Kidney capillary endothelial cell (primary cell): ENCODE measurements at regions not wholly inside any gene's neighbourhood (a gene's known extent, or its start where the extent isn't known, plus 50 kb on each side); places are given as distances from the start of the nearest gene placed in this dataset.
"Not testable (repeated sequence)": the region's sequence is repeated elsewhere in the genome, so short reads cannot be mapped to it uniquely, and the experiment has no call there.

Experiments
- DNase-seq: peaks from one replicate; pipeline ENCODE4 v3.0.0-alpha.2; 2018; ENCODE audit warnings: low spot score

DNA sequence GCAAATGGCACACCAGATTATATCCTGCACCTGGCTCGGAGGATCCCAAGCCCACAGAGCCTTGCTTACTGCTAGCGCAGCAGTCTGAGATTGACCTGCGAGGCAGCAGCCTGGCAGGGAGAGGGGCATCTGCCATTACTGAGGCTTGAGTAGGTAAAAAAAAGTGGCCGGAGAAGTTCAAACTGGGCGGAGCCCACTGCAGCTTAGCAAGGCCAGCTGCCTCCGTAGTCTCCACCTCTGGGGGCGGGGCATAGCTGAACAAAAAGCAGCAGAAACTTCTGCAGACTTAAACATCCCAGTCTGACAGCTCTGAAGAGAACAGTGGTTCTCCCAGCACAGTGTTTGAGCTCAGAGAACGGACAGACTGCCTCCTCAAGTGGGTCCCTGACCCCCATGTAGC lies 85.4 kb upstream of the TMEM170B start:
- DNase-seq: not testable (repeated sequence)

DNA sequence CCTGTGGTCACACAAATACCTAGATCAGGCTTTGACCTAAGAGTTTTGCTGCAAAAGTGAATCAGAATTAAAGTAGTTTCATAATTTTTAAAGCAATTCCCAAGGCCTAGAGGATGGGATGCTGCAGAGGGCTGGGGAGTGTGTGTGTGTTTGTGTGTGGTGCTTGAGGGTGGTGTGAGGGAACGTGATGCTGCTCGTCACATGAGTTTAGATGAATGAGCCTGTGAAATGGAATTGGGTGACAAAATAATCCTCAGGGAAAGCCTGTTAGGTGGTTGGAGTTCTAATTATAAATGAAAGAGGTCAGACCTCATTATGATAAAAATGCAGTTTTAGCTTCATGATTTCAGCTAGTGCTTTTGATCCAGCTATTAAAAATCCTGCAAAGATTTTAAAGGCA lies 87.5 kb upstream of the TMEM170B start:
- DNase-seq: no peak

GRCh38 chr6:11449408-11449807 lies 88.1 kb upstream of the TMEM170B start:
- no peak for DNase-seq

GRCh38 chr6:11448038-11448437 lies 89.5 kb upstream of the TMEM170B start:
- DNase-seq: no peak

DNA sequence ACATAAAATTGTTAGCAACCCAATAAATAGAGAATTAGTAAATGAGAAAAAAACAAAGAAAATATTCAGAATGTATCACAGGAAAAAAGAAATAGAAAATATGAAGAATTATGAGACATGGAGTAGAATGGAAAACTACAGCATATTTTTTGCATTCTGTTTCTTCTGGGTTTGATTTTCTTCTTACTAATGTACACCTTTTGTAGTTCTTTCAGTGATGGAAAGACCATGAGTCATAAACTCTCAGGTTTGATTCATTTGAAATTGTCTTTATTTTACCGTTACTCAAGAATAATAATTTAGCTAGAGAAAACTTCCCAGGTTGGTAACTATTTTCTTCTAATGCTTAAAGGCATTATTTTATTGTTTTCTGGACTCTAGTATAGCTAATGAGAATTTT lies 90.3 kb upstream of the TMEM170B start:
- no peak for DNase-seq

DNA sequence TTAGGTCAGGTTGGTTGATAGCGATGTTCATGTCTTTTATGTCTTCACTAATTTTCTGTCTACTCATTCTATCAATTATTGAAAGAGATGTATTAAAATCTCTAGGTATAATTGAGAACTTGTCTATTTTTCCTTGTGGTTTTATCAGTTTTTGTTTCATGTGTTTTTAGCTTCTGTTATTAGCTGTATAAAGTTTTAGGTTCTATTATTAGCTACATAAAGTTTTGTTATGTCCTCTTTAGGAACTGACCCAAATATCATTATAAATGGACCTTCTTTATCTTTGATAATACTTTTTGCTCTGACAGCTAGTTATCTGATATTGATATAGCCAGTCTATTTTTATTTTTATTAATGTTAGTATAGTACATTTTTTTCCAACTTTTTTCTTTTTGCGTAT lies 92.4 kb upstream of the TMEM170B start:
- no peak for DNase-seq

DNA sequence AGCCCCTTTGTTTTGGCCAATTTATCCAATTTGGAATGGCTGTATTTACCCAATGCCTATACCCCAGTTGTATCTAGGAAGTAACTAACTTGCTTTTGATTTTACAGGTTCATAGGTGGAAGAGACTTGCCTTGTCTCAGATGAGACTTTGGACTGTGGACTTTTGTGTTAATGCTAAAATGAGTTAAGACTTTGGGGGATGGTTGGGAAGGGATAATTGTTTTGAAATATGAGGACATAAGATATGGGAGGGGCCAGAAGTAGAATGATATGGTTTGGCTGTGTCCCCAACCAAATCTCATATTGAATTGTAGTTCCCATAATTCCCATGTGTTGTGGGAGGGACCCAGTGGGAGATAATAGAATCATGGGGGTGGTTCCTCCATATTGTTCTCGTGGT lies 94.4 kb upstream of the TMEM170B start:
- DNase-seq: not testable (repeated sequence)

GRCh38 chr6:11442495-11442894 lies 95.1 kb upstream of the TMEM170B start:
- no peak for DNase-seq

- DNase-seq: no peak
Measured at GRCh38 chr6:11439876-11440275, 97.7 kb upstream of the TMEM170B start.

GRCh38 chr6:11439017-11439420 lies 98.5 kb upstream of the TMEM170B start:
- DNase-seq: peak; percentile 80

GRCh38 chr6:11437824-11438459 lies 99.6 kb upstream of the TMEM170B start:
- peak; percentile 70 for DNase-seq

DNA sequence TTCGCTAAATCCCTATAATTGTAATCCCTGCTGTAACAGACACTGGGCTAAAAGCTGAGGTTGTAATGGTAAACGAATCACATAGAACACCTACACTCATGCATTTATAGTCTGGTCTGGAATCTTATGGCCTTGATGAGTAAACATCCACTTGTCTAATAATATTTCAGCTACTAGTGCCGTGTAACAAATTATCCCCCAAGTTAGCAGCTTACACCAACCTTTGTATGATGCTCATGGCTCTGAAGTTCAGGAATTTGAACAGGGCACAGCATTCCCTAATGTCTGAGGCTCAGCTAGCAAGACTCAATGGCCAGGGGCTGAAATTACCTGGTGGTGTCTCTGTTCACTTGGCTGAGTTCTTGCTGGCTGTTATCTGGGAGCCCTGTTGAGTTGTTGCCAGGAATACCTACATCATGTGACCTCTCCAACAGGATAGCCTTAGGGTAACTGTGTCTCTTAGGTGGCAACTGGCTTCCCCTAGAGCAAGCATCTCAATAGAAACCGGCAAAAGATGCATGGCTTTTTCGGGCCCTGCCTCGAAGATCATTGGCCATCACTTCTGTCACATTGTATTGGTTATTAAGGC lies 100.9 kb upstream of the TMEM170B start:
- DNase-seq: no peak

- no peak for DNase-seq
Measured at GRCh38 chr6:11434565-11435326, 102.8 kb upstream of the TMEM170B start.

- no peak for DNase-seq
Measured at GRCh38 chr6:11433860-11434259, 103.7 kb upstream of the TMEM170B start.

- DNase-seq: peak; percentile 77
Measured at GRCh38 chr6:11432713-11433450, 104.7 kb upstream of the TMEM170B start.

DNA sequence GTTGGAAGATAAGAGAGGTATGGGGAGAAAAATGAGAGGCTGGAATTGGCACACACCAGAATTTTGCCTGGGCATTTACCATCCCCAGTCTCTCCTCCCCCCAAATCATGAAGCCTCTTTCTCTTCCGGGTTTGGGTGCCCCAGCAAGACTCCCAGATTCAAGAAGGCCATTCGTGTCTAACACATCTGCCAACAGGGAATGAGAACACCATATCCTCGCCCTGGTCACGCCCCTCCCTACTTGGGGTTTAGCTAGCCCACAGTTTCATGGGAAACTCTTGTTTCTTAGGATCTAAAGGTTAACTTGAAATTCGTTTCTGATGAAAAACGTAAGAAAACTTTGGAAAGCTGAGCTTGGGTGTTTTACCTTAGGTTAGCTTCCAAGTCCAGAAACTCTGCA lies 105.5 kb upstream of the TMEM170B start:
- no peak for DNase-seq

DNA sequence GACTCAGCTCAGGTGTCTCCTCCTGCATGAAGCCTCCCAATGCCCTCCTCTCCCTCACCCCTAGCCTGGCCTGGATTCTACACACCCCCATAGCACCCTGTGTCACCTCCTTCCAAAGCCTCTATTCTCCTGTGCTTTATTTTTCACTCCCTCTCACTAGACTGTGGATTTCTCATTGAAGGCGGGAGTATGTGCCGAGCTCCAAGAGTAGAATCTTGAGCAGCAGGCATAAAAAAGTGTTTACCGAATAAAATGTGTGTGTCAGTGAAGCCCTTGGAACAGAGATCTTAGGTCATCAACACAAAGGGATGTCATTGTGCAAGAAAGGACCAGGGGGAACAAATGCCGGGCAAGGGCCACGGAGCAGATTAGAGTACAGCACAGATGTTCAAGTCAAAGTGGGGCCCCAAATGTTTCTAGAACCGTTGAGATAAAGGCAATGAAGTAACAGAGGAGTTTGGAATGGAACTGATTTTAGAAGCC lies 106.1 kb upstream of the TMEM170B start:
- no peak for DNase-seq

DNA sequence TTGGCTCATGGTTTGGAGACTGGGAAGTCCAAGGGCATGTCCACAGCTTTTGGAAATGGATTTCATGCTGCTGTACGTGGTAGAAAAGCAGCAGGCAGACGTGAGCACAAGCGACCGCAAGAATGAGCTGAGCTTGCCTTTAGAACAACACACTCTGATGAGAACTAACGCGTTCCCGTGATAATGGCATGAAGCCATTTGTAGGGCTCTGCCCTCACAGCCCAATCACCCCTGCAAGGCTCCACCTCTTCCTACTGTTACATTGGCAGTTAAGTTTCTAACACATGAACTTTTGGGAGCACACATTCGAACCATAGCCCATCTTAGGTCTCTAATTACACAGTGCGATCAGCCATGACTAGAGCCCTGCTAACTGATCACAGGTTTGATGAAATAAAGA lies 107.5 kb upstream of the TMEM170B start:
- DNase-seq: no peak

DNA sequence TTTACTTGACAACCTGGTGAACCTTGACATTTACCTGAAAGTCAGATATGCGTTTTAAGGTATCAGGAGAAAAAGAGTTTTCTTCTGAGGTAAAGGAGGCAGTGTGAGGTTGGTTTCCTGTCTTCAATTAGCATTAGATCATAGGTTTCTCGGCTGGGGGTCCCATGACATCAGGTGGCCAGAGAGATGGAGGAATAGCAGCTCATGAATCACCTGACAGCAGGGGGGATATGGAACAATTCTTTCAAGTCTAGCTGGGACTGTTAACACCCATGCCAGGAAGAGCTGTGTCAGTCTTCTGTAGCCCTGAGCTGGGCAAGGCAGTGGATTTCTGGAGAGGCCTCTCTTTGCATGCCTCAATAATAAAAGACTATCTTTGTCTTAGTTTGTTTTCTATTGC lies 108.0 kb upstream of the TMEM170B start:
- DNase-seq: no peak

DNA sequence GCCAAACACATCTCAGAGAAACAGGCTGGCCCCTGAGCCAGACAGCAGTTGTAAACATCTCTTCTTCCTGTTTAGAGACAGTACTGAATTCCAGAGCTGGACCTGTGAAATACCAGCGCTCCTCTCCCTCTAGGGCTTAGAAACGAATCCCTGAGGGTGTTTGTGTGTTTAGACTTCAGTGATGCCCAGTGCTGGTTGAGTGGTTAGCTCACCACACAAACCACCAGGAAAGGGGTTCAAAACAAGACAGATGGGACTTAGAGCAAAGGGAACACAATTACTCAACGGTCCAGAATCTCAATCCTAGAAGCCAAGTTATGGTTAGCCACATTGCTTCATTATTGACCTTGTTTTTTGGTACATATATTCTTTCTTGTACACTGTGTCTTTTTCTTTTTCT lies 108.7 kb upstream of the TMEM170B start:
- DNase-seq: no peak

DNA sequence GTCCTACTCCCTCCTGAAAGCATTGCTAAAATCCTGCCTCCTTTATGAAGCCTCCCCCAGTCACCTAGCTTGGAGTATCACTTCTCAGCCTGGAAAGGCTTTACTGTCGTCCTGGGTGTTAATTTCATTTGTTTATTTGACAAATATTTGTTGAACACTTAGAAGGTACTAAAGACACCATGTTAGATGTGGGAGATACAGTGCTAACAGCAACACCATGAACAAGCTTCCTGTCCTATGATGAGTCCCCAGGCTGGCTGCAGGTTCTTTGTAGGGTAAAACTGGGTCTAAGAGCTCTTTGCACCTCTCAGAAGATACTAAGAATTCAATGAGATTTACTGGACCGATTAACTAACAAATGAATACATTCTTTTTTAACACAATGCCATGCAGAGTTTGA lies 109.2 kb upstream of the TMEM170B start:
- no peak for DNase-seq

- DNase-seq: peak; percentile 61
Measured at GRCh38 chr6:11427723-11428245, 109.8 kb upstream of the TMEM170B start.
